ENCODE measurements at regions not wholly inside any gene's neighbourhood (a gene's known extent, or its start where the extent isn't known, plus 50 kb on each side); places are given as distances from the start of the nearest gene placed in this dataset.

GRCh38 chr3:61448378-61448777, 113.0 kb upstream of the PTPRG start (continued):
- TF ChIP-seq JUNB (IDR thresholded peaks at IDR 0.05; ENCODE audit: unreplicated experiment) (no peak), CTCF (conservative IDR thresholded peaks at IDR 0.05; ENCODE audit: low read depth in 2 of 2) (no peak), REST (IDR thresholded peaks at IDR 0.05; ENCODE audit: unreplicated experiment) (no peak), CREB1 (CRISPR knock-in tag; IDR thresholded peaks at IDR 0.05; ENCODE audit: low read depth) (no peak), NANOG (IDR thresholded peaks at IDR 0.05; ENCODE audit: borderline replicate concordance) (no peak), EZH2 (IDR thresholded peaks at IDR 0.05; ENCODE audit: low read depth, unreplicated experiment) (no peak), EZH2phosphoT487 (IDR thresholded peaks at IDR 0.05; ENCODE audit: unreplicated experiment) (no peak), ETS1 (IDR thresholded peaks at IDR 0.05) (no peak)

- H3K4me2 ChIP-seq, result no peak overlapping the region
- H3K9me2 ChIP-seq (ENCODE audit: insufficient read depth), result no peaks in the 10 kb centered on the region
- no peak overlapping the region for H3K4me3 ChIP-seq
- no peaks in the 10 kb centered on the region for H3K27me3 ChIP-seq (ENCODE audit: insufficient read depth)
- H3K36me3 Mint-ChIP-seq (ENCODE audit: low read depth), result no peaks in the 10 kb centered on the region
- H3K9me3 Mint-ChIP-seq, result no peaks in the 10 kb centered on the region
- H2AFZ ChIP-seq, result no peak overlapping the region
- DNase-seq (ENCODE audit: low spot score), result no peak
- no peaks in the 10 kb centered on the region for H3K4me1 Mint-ChIP-seq
- H3K27me3 Mint-ChIP-seq (ENCODE audit: insufficient read depth, low read depth, poor library complexity), result no peaks in the 10 kb centered on the region
- no peaks in the 10 kb centered on the region for H4K20me1 ChIP-seq (replicated peaks; ENCODE audit: insufficient read depth)
- H3F3A ChIP-seq (replicated peaks; ENCODE audit: low read depth), result no peaks in the 10 kb centered on the region
- no peaks in the 10 kb centered on the region for H3K4me1 ChIP-seq (ENCODE audit: insufficient read depth)
- no peak for ATAC-seq
- no peaks in the 10 kb centered on the region for H3K36me3 ChIP-seq (ENCODE audit: insufficient read depth)
- H3K27ac ChIP-seq (ENCODE audit: low read depth), result no peak overlapping the region
- no peaks in the 10 kb centered on the region for H3K79me2 ChIP-seq (replicated peaks; ENCODE audit: insufficient read depth)
- no peak overlapping the region for H3K27ac Mint-ChIP-seq
- H3K4me3 Mint-ChIP-seq, result no peak overlapping the region
- TF ChIP-seq POLR2AphosphoS5 (IDR thresholded peaks at IDR 0.05; ENCODE audit: low read depth), result no peak
- TF ChIP-seq EZH2phosphoT487 (IDR thresholded peaks at IDR 0.05; ENCODE audit: unreplicated experiment), result no peak
- TF ChIP-seq CTCF (conservative IDR thresholded peaks at IDR 0.05; ENCODE audit: low read depth in 2 of 2), result no peak
- TF ChIP-seq NANOG (IDR thresholded peaks at IDR 0.05; ENCODE audit: borderline replicate concordance), result no peak
- no peak for TF ChIP-seq ETS1 (IDR thresholded peaks at IDR 0.05)
- no peak for TF ChIP-seq STAT1 (IDR thresholded peaks at IDR 0.05; ENCODE audit: unreplicated experiment)
- TF ChIP-seq JUNB (IDR thresholded peaks at IDR 0.05; ENCODE audit: unreplicated experiment), result no peak
Measured at GRCh38 chr3:61449327-61450040, 111.9 kb upstream of the PTPRG start.
